A549 (cell line): ENCODE measurements at regions not wholly inside any gene's neighbourhood (a gene's known extent, or its start where the extent isn't known, plus 50 kb on each side); places are given as distances from the start of the nearest gene placed in this dataset.

Experiments used
- ATAC-seq, 2 experiments: fragments of 200-7000 bp in 1 of 2; fragments of >200 bp in 1 of 2; cut with Nextera tagmentation in 1 of 2; cut with Tn5 transposase in 1 of 2; 3 replicates each; pipeline versions ENCODE4 v1.8.0 to v1.9.1; 2018 to 2020; ENCODE audit warnings: mild to moderate bottlenecking in 1 of 2, moderate library complexity in 1 of 2
- CTCF ChIA-PET: fragments of 300-600 bp; sonication (Branson Sonifier 250); formaldehyde crosslinking; extraction: SDS; loops from one replicate; lab custom pipeline; 2021; ENCODE audit warnings: antibody characterized with exemption, inconsistent platforms; lab: Yijun Ruan, JAX
- POLR2A ChIA-PET: fragments of 350-600 bp; formaldehyde crosslinking; extraction: SDS; loops from one replicate; lab custom pipeline; 2021; ENCODE audit warnings: antibody characterized with exemption, inconsistent platforms; lab: Yijun Ruan, JAX
- DNase-seq, 2 experiments: peaks; one replicate each; pipeline versions ENCODE4 v3.0.0 to v3.0.0-alpha.2; 2011 to 2016; ENCODE audit warnings: low read depth in 1 of 2, low spot score in 1 of 2
- FAIRE-seq: peaks from 2 replicates; lab custom pipeline; 2011; peaks lifted over from hg19 to GRCh38; lab: Jason Lieb, UNC
- H3K27ac ChIP-seq, 2 experiments: fragments of >200 bp; sonication (Bioruptor Twin); formaldehyde crosslinking; 3 replicates each; pipeline ENCODE4 v1.5.1; 2016 to 2017
- H3K4me1 ChIP-seq: fragments of >200 bp; sonication (Bioruptor Twin); formaldehyde crosslinking; 3 replicates; pipeline ENCODE4 v1.6.1; 2016
- H3K4me2 ChIP-seq: fragments of >200 bp; sonication (Bioruptor Twin); formaldehyde crosslinking; 3 replicates; pipeline ENCODE4 v1.6.1; 2016
- H3K4me3 ChIP-seq: fragments of >200 bp; sonication (Bioruptor Twin); formaldehyde crosslinking; 3 replicates; pipeline ENCODE4 v1.5.1; 2016
- H3K9me3 ChIP-seq: fragments of >200 bp; sonication (Bioruptor Twin); formaldehyde crosslinking; 3 replicates; pipeline ENCODE4 v1.6.1; 2016
- BHLHE40 ChIP-seq: IDR thresholded peaks from 2 replicates; pipeline ENCODE4 v1.6.1; 2012; ENCODE audit warnings: low read depth, low read length, inconsistent platforms
- CEBPB ChIP-seq, 2 experiments: fragments of >200 bp in 1 of 2; sonication (Bioruptor Twin) in 1 of 2; formaldehyde crosslinking in 1 of 2; IDR thresholded peaks; 2 replicates each; pipeline ENCODE4 v1.6.1; 2012 to 2016
- EHF ChIP-seq: fragments of 250-450 bp; sonication (Bioruptor Pico); IDR thresholded peaks from 2 replicates; pipeline ENCODE4 v1.5.0; 2020; ENCODE audit warnings: mild to moderate bottlenecking
- EP300 ChIP-seq, 2 experiments: fragments of >200 bp; sonication (Bioruptor Twin); formaldehyde crosslinking; IDR thresholded peaks; 2 replicates in 1 of 2; 3 replicates in 1 of 2; pipeline ENCODE4 v1.6.1; 2016 to 2017
- FOSL2 ChIP-seq, 2 experiments: fragments of 450-650 bp in 1 of 2; fragments of >200 bp in 1 of 2; sonication (Bioruptor Twin) in 1 of 2; formaldehyde crosslinking; IDR thresholded peaks; 2 replicates each; pipeline versions ENCODE4 v1.5.0 to v1.6.1; 2016 to 2020; ENCODE audit warnings: mild to moderate bottlenecking in 1 of 2, moderate library complexity in 1 of 2
- HOXA7 ChIP-seq: fragments of 250-450 bp; sonication (Bioruptor Pico); IDR thresholded peaks from 2 replicates; pipeline ENCODE4 v1.5.0; 2020; ENCODE audit warnings: mild to moderate bottlenecking, moderate library complexity
- KDM1A ChIP-seq: fragments of 200-600 bp; sonication (generic); IDR thresholded peaks from 2 replicates; pipeline ENCODE4 v1.6.1; 2016; ENCODE audit warnings: low read depth, mild to moderate bottlenecking
- MAZ ChIP-seq: fragments of 150-350 bp; IDR thresholded peaks from 2 replicates; pipeline ENCODE4 v1.6.1; 2014; ENCODE audit warnings: antibody characterized with exemption, low read depth, low read length, borderline replicate concordance
- NR3C1 ChIP-seq: fragments of >200 bp; sonication (Bioruptor Twin); formaldehyde crosslinking; IDR thresholded peaks from 3 replicates; pipeline ENCODE4 v1.6.1; 2017
- POLR2AphosphoS2 ChIP-seq: conservative IDR thresholded peaks from 2 replicates; pipeline ENCODE4 v1.6.1; 2012; ENCODE audit warnings: low read length, improper control_type of control experiment, inconsistent platforms
- TP53 ChIP-seq: fragments of 250-450 bp; sonication (Bioruptor Pico); IDR thresholded peaks from 2 replicates; pipeline ENCODE4 v1.5.0; 2021; ENCODE audit warnings: mild to moderate bottlenecking, moderate library complexity
- ZC3H11A ChIP-seq: fragments of 450-650 bp; IDR thresholded peaks from 2 replicates; pipeline ENCODE4 v1.6.1; 2014; ENCODE audit warnings: antibody characterized with exemption, mild to moderate bottlenecking
- ZFP36 ChIP-seq: fragments of 450-650 bp; IDR thresholded peaks from 2 replicates; pipeline ENCODE4 v1.6.1; 2014; ENCODE audit warnings: borderline replicate concordance; ENCODE audit not compliant: partially characterized antibody
- WGBS: methylation state at CpG from one replicate; pipeline ENCODE4 v1.1.6; 2017; ENCODE audit errors: missing lambda C conversion rate; 5-methylcytosine and 5-hydroxymethylcytosine counted together
- TF ChIP-seq, protein P1 (sequence below): fragments of 200-600 bp; sonication (generic); IDR thresholded peaks from 2 replicates; pipeline ENCODE4 v1.6.1; 2016; ENCODE audit warnings: antibody characterized with exemption, mild to moderate bottlenecking, moderate library complexity
- TF ChIP-seq, protein P2 (sequence below): fragments of >200 bp; sonication (Bioruptor Twin); formaldehyde crosslinking; IDR thresholded peaks from 2 replicates; pipeline ENCODE4 v1.6.1; 2016
- TF ChIP-seq, protein P3 (sequence below): fragments of >200 bp; sonication (Bioruptor Twin); formaldehyde crosslinking; IDR thresholded peaks from 3 replicates; pipeline ENCODE4 v1.6.1; 2016
- TF ChIP-seq, protein P4 (sequence below): fragments of >200 bp; sonication (Bioruptor Twin); formaldehyde crosslinking; IDR thresholded peaks from 3 replicates; pipeline ENCODE4 v1.5.1; 2016

DNA sequence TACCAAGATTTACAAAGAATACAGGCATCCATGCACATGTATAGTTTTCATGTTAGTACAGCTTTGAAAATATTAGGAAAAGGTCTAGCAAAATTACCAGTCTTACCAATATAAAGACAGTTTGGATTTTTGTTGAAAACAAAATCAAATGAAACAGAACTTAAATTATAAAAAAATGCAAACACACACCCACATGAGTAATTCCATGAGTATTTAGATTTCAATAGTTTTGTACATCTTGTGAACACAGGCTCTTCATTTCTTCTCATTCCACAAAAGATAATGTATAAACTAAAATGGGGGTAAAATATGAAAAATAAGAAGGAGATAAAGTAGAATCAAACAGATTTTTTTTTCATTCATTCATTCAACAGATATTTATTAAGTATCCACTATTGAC, 682.2 kb upstream of the ANKRD30A start:
- no peak overlapping the region for H3K4me3 ChIP-seq
- CTCF ChIA-PET: no interaction called here
- no peak overlapping the region for H3K4me2 ChIP-seq
- no peak for ATAC-seq
- H3K9me3 ChIP-seq: 0 out of 3 replicates have a peak, but pooled peaks cover 3% of the 10 kb centered on the region
- no peak overlapping the region for H3K27ac ChIP-seq
- no peak for TF ChIP-seq EP300 (IDR thresholded peaks at IDR 0.05)
- TF ChIP-seq, protein P1, sequence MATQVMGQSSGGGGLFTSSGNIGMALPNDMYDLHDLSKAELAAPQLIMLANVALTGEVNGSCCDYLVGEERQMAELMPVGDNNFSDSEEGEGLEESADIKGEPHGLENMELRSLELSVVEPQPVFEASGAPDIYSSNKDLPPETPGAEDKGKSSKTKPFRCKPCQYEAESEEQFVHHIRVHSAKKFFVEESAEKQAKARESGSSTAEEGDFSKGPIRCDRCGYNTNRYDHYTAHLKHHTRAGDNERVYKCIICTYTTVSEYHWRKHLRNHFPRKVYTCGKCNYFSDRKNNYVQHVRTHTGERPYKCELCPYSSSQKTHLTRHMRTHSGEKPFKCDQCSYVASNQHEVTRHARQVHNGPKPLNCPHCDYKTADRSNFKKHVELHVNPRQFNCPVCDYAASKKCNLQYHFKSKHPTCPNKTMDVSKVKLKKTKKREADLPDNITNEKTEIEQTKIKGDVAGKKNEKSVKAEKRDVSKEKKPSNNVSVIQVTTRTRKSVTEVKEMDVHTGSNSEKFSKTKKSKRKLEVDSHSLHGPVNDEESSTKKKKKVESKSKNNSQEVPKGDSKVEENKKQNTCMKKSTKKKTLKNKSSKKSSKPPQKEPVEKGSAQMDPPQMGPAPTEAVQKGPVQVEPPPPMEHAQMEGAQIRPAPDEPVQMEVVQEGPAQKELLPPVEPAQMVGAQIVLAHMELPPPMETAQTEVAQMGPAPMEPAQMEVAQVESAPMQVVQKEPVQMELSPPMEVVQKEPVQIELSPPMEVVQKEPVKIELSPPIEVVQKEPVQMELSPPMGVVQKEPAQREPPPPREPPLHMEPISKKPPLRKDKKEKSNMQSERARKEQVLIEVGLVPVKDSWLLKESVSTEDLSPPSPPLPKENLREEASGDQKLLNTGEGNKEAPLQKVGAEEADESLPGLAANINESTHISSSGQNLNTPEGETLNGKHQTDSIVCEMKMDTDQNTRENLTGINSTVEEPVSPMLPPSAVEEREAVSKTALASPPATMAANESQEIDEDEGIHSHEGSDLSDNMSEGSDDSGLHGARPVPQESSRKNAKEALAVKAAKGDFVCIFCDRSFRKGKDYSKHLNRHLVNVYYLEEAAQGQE: no peak
- TF ChIP-seq, protein P2, sequence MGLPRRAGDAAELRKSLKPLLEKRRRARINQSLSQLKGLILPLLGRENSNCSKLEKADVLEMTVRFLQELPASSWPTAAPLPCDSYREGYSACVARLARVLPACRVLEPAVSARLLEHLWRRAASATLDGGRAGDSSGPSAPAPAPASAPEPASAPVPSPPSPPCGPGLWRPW: no peak
- TF ChIP-seq ZC3H11A: no peak
- no peak for TF ChIP-seq ZFP36
- TF ChIP-seq, protein P3, sequence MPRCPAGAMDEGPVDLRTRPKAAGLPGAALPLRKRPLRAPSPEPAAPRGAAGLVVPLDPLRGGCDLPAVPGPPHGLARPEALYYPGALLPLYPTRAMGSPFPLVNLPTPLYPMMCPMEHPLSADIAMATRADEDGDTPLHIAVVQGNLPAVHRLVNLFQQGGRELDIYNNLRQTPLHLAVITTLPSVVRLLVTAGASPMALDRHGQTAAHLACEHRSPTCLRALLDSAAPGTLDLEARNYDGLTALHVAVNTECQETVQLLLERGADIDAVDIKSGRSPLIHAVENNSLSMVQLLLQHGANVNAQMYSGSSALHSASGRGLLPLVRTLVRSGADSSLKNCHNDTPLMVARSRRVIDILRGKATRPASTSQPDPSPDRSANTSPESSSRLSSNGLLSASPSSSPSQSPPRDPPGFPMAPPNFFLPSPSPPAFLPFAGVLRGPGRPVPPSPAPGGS: no peak
- TF ChIP-seq FOSL2 (IDR thresholded peaks at IDR 0.05): no peak
- no peak for TF ChIP-seq FOSL2 (CRISPR knock-in tag; IDR thresholded peaks at IDR 0.05)
- no peak for TF ChIP-seq BHLHE40
- TF ChIP-seq KDM1A: no peak
- no peak for TF ChIP-seq MAZ
- TF ChIP-seq, protein P4, sequence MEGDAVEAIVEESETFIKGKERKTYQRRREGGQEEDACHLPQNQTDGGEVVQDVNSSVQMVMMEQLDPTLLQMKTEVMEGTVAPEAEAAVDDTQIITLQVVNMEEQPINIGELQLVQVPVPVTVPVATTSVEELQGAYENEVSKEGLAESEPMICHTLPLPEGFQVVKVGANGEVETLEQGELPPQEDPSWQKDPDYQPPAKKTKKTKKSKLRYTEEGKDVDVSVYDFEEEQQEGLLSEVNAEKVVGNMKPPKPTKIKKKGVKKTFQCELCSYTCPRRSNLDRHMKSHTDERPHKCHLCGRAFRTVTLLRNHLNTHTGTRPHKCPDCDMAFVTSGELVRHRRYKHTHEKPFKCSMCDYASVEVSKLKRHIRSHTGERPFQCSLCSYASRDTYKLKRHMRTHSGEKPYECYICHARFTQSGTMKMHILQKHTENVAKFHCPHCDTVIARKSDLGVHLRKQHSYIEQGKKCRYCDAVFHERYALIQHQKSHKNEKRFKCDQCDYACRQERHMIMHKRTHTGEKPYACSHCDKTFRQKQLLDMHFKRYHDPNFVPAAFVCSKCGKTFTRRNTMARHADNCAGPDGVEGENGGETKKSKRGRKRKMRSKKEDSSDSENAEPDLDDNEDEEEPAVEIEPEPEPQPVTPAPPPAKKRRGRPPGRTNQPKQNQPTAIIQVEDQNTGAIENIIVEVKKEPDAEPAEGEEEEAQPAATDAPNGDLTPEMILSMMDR: no peak
- TF ChIP-seq HOXA7 (CRISPR knock-in tag): no peak
- no peak for TF ChIP-seq NR3C1
- no peak for TF ChIP-seq TP53 (CRISPR knock-in tag)
- TF ChIP-seq POLR2AphosphoS2: no peak
- no peak for TF ChIP-seq EHF (CRISPR knock-in tag)
- TF ChIP-seq, all 56 proteins: peak for 0
- DNase-seq (no peak), FAIRE-seq (peak; percentile 23)
- POLR2A ChIA-PET: no interaction called here
- peaks cover 9% of the 10 kb centered on the region; the same call in 1 of the 3 replicates for H3K4me1 ChIP-seq

DNA sequence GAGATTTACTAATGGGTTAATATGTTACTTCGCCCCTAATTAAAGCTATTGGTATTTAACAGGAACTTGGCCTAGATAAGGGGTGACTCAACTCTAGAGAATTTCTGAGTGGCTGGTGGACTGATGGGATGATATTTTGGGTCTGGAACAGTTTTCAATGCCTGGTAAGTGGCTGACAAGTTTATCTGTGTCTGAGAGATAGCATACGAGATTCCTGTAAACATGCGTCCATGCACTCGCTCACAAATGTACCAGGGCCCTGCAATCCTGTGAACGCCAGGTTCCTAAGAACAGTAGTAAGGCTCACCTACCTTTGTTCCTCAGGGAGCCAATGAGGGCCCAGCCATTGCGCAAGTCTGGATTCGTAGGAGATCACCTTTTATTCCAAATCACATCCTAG, 683.8 kb upstream of the ANKRD30A start:
- 52% methylated on average over 7 of the region's 7 CpGs for WGBS
- no peak for ATAC-seq
- Histone ChIP-seq H3K27ac (no peak overlapping the region), H3K9me3 (0 out of 3 replicates have a peak, but pooled peaks cover 4% of the 10 kb centered on the region), H3K4me3 (no peak overlapping the region), H3K4me1 (peaks cover 9% of the 10 kb centered on the region; the same call in 1 of the 3 replicates), H3K4me2 (peak overlapping the region; percentile 43; the same call in 2 of the 3 replicates)
- no peak for DNase-seq
- FAIRE-seq: no peak
- CTCF ChIA-PET: no interaction called here
- POLR2A ChIA-PET: no interaction called here
- no peak for TF ChIP-seq TP53 (CRISPR knock-in tag)
- peak in 1 of 2 experiments; percentile 44; a peak in 1 of 4 replicates for TF ChIP-seq CEBPB (IDR thresholded peaks at IDR 0.05)
